HL-60 (cell line): ENCODE measurements at regions not wholly inside any gene's neighbourhood (a gene's known extent, or its start where the extent isn't known, plus 50 kb on each side); places are given as distances from the start of the nearest gene placed in this dataset.

ENCODE experiments used
- GABPA ChIP-seq: IDR thresholded peaks from 2 replicates; pipeline ENCODE4 v1.6.1; 2012; ENCODE audit warnings: low read depth
- TF ChIP-seq, protein P1 (sequence below): IDR thresholded peaks from one replicate; pipeline ENCODE4 v1.5.1; 2011; ENCODE audit warnings: low read length, control low read depth, inconsistent platforms; ENCODE audit not compliant: insufficient read depth
- TF ChIP-seq, protein P2 (sequence below): IDR thresholded peaks from 2 replicates; pipeline ENCODE4 v1.6.1; 2012; ENCODE audit warnings: low read depth; ENCODE audit not compliant: insufficient replicate concordance

DNA sequence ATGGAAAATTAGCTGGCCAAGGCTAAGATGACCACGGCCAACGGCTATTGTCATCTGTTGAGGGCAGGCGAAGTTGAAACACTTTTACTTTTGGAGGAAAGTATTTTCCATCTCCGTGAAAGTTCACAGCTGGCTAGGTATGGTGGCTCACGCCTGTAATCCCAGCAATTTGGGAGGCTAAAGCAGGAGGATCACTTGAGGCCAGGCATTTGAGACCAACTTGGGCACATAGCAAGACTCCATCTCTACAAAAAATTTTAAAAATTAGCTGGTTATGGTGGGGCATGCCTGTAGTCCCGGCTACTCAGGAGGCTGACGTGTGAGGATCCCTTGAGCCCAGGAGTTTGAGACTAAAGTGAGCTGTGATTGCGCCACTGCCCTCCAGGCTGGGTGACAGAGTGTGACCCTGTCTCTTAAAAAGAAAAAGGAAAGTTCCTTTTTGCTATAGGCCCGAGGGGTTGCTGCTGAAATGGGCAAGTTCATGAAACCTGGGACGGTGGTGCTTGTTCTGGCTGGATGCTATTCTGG is 85.5 kb upstream of the MKLN1 start:
- TF ChIP-seq, protein P1, sequence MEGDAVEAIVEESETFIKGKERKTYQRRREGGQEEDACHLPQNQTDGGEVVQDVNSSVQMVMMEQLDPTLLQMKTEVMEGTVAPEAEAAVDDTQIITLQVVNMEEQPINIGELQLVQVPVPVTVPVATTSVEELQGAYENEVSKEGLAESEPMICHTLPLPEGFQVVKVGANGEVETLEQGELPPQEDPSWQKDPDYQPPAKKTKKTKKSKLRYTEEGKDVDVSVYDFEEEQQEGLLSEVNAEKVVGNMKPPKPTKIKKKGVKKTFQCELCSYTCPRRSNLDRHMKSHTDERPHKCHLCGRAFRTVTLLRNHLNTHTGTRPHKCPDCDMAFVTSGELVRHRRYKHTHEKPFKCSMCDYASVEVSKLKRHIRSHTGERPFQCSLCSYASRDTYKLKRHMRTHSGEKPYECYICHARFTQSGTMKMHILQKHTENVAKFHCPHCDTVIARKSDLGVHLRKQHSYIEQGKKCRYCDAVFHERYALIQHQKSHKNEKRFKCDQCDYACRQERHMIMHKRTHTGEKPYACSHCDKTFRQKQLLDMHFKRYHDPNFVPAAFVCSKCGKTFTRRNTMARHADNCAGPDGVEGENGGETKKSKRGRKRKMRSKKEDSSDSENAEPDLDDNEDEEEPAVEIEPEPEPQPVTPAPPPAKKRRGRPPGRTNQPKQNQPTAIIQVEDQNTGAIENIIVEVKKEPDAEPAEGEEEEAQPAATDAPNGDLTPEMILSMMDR: no peak
- TF ChIP-seq, protein P2, sequence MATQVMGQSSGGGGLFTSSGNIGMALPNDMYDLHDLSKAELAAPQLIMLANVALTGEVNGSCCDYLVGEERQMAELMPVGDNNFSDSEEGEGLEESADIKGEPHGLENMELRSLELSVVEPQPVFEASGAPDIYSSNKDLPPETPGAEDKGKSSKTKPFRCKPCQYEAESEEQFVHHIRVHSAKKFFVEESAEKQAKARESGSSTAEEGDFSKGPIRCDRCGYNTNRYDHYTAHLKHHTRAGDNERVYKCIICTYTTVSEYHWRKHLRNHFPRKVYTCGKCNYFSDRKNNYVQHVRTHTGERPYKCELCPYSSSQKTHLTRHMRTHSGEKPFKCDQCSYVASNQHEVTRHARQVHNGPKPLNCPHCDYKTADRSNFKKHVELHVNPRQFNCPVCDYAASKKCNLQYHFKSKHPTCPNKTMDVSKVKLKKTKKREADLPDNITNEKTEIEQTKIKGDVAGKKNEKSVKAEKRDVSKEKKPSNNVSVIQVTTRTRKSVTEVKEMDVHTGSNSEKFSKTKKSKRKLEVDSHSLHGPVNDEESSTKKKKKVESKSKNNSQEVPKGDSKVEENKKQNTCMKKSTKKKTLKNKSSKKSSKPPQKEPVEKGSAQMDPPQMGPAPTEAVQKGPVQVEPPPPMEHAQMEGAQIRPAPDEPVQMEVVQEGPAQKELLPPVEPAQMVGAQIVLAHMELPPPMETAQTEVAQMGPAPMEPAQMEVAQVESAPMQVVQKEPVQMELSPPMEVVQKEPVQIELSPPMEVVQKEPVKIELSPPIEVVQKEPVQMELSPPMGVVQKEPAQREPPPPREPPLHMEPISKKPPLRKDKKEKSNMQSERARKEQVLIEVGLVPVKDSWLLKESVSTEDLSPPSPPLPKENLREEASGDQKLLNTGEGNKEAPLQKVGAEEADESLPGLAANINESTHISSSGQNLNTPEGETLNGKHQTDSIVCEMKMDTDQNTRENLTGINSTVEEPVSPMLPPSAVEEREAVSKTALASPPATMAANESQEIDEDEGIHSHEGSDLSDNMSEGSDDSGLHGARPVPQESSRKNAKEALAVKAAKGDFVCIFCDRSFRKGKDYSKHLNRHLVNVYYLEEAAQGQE: no peak
- no peak for TF ChIP-seq GABPA
